ENCODE measurements at regions not wholly inside any gene's neighbourhood (a gene's known extent, or its start where the extent isn't known, plus 50 kb on each side); places are given as distances from the start of the nearest gene placed in this dataset.

- intact Hi-C loops (cut with micrococcal nuclease) = no loop called here
- Mint-ChIP-seq H3K9me3 (peaks cover 5% of the 10 kb centered on the region), H3K27me3 (no peaks in the 10 kb centered on the region), H3K4me3 (no peak overlapping the region), H3K36me3 (no peaks in the 10 kb centered on the region), H3K4me1 (ENCODE audit: low read depth) (no peaks in the 10 kb centered on the region), H3K27ac (no peak overlapping the region)
- CTCF ChIA-PET = no interaction called here
- DNase-seq = no peak
- POLR2A ChIA-PET = no interaction called here
These were observed 607.5 kb downstream of the SLC6A15 start for GRCh38 chr12:84305144-84305543.

GRCh38 chr12:84294246-84294645 is 618.4 kb downstream of the SLC6A15 start:
- ChIA-PET CTCF (no interaction called here), POLR2A (no interaction called here)
- H3K4me3 Mint-ChIP-seq = no peak overlapping the region
- H3K36me3 Mint-ChIP-seq = no peaks in the 10 kb centered on the region
- peaks cover 2% of the 10 kb centered on the region for H3K9me3 Mint-ChIP-seq
- DNase-seq = no peak
- intact Hi-C loops (cut with micrococcal nuclease) = no loop called here
- no peak overlapping the region for H3K27ac Mint-ChIP-seq
- H3K4me1 Mint-ChIP-seq (ENCODE audit: low read depth) = no peaks in the 10 kb centered on the region
- no peaks in the 10 kb centered on the region for H3K27me3 Mint-ChIP-seq

- no peaks in the 10 kb centered on the region for H3K9me3 Mint-ChIP-seq
- ChIA-PET CTCF (no interaction called here), POLR2A (no interaction called here)
- H3K27me3 Mint-ChIP-seq = no peaks in the 10 kb centered on the region
- no peaks in the 10 kb centered on the region for H3K4me1 Mint-ChIP-seq (ENCODE audit: low read depth)
- no peak overlapping the region for H3K4me3 Mint-ChIP-seq
- intact Hi-C loops (cut with micrococcal nuclease) = no loop called here
- no peak for DNase-seq
- no peak overlapping the region for H3K27ac Mint-ChIP-seq
- H3K36me3 Mint-ChIP-seq = no peaks in the 10 kb centered on the region
These were observed 622.4 kb downstream of the SLC6A15 start for GRCh38 chr12:84290168-84290567.

- H3K27ac Mint-ChIP-seq = no peak overlapping the region
- no peak overlapping the region for H3K4me3 Mint-ChIP-seq
- ChIA-PET CTCF (no interaction called here), POLR2A (no interaction called here)
- H3K9me3 Mint-ChIP-seq = no peaks in the 10 kb centered on the region
- no peaks in the 10 kb centered on the region for H3K4me1 Mint-ChIP-seq (ENCODE audit: low read depth)
- H3K36me3 Mint-ChIP-seq = no peaks in the 10 kb centered on the region
- intact Hi-C loops (cut with micrococcal nuclease) = no loop called here
- no peaks in the 10 kb centered on the region for H3K27me3 Mint-ChIP-seq
- DNase-seq = no peak
These were observed 634.6 kb downstream of the SLC6A15 start for GRCh38 chr12:84277986-84278385.

GRCh38 chr12:84276215-84276614 is 636.4 kb downstream of the SLC6A15 start:
- H3K36me3 Mint-ChIP-seq = no peaks in the 10 kb centered on the region
- H3K4me1 Mint-ChIP-seq (ENCODE audit: low read depth) = no peaks in the 10 kb centered on the region
- ChIA-PET POLR2A (no interaction called here), CTCF (no interaction called here)
- intact Hi-C loops (cut with micrococcal nuclease) = no loop called here
- no peak for DNase-seq
- H3K4me3 Mint-ChIP-seq = no peak overlapping the region
- no peaks in the 10 kb centered on the region for H3K9me3 Mint-ChIP-seq
- H3K27me3 Mint-ChIP-seq = no peaks in the 10 kb centered on the region
- no peak overlapping the region for H3K27ac Mint-ChIP-seq

- Mint-ChIP-seq H3K36me3 (no peaks in the 10 kb centered on the region), H3K27ac (no peak overlapping the region), H3K27me3 (no peaks in the 10 kb centered on the region), H3K9me3 (no peaks in the 10 kb centered on the region), H3K4me1 (ENCODE audit: low read depth) (no peaks in the 10 kb centered on the region), H3K4me3 (no peak overlapping the region)
- intact Hi-C loops (cut with micrococcal nuclease) = no loop called here
- CTCF ChIA-PET = no interaction called here
- DNase-seq = no peak
- POLR2A ChIA-PET = no interaction called here
These were observed 640.3 kb downstream of the SLC6A15 start for GRCh38 chr12:84272324-84272723.

- intact Hi-C loops (cut with micrococcal nuclease) = no loop called here
- H3K27me3 Mint-ChIP-seq = no peaks in the 10 kb centered on the region
- H3K36me3 Mint-ChIP-seq = no peaks in the 10 kb centered on the region
- ChIA-PET POLR2A (no interaction called here), CTCF (no interaction called here)
- H3K27ac Mint-ChIP-seq = no peak overlapping the region
- peaks cover 2% of the 10 kb centered on the region for H3K9me3 Mint-ChIP-seq
- no peak for DNase-seq
- H3K4me1 Mint-ChIP-seq (ENCODE audit: low read depth) = no peaks in the 10 kb centered on the region
- no peak overlapping the region for H3K4me3 Mint-ChIP-seq
These were observed 642.0 kb downstream of the SLC6A15 start for GRCh38 chr12:84270470-84271140.

GRCh38 chr12:84247931-84248330 is 664.7 kb downstream of the SLC6A15 start:
- no peak overlapping the region for H3K4me3 Mint-ChIP-seq
- H3K4me1 Mint-ChIP-seq (ENCODE audit: low read depth) = no peaks in the 10 kb centered on the region
- H3K27me3 Mint-ChIP-seq = no peaks in the 10 kb centered on the region
- H3K9me3 Mint-ChIP-seq = peaks cover 5% of the 10 kb centered on the region
- DNase-seq = no peak
- no peaks in the 10 kb centered on the region for H3K36me3 Mint-ChIP-seq
- CTCF ChIA-PET = no interaction called here
- no peak overlapping the region for H3K27ac Mint-ChIP-seq
- intact Hi-C loops (cut with micrococcal nuclease) = no loop called here
- POLR2A ChIA-PET = no interaction called here

- DNase-seq = no peak
- ChIA-PET POLR2A (no interaction called here), CTCF (no interaction called here)
- intact Hi-C loops (cut with micrococcal nuclease) = no loop called here
- Mint-ChIP-seq H3K36me3 (no peaks in the 10 kb centered on the region), H3K9me3 (peaks cover 5% of the 10 kb centered on the region), H3K27ac (no peak overlapping the region), H3K4me3 (no peak overlapping the region), H3K27me3 (no peaks in the 10 kb centered on the region), H3K4me1 (ENCODE audit: low read depth) (no peaks in the 10 kb centered on the region)
These were observed 668.9 kb downstream of the SLC6A15 start for GRCh38 chr12:84243686-84244085.

- H3K27me3 Mint-ChIP-seq = no peaks in the 10 kb centered on the region
- no peaks in the 10 kb centered on the region for H3K9me3 Mint-ChIP-seq
- no peak for DNase-seq
- ChIA-PET POLR2A (no interaction called here), CTCF (no interaction called here)
- intact Hi-C loops (cut with micrococcal nuclease) = no loop called here
- no peaks in the 10 kb centered on the region for H3K36me3 Mint-ChIP-seq
- no peaks in the 10 kb centered on the region for H3K4me1 Mint-ChIP-seq (ENCODE audit: low read depth)
- no peak overlapping the region for H3K27ac Mint-ChIP-seq
- H3K4me3 Mint-ChIP-seq = no peak overlapping the region
These were observed 689.8 kb downstream of the SLC6A15 start for GRCh38 chr12:84222841-84223240.

- Mint-ChIP-seq H3K36me3 (no peaks in the 10 kb centered on the region), H3K27me3 (no peaks in the 10 kb centered on the region), H3K27ac (no peak overlapping the region), H3K4me3 (no peak overlapping the region), H3K4me1 (ENCODE audit: low read depth) (no peaks in the 10 kb centered on the region), H3K9me3 (no peaks in the 10 kb centered on the region)
- intact Hi-C loops (cut with micrococcal nuclease) = no loop called here
- no peak for DNase-seq
- POLR2A ChIA-PET = no interaction called here
- CTCF ChIA-PET = no interaction called here
These were observed 694.2 kb downstream of the SLC6A15 start for GRCh38 chr12:84218406-84218805.

GRCh38 chr12:84201976-84202375 is 710.6 kb downstream of the SLC6A15 start:
- intact Hi-C loops (cut with micrococcal nuclease) = no loop called here
- Mint-ChIP-seq H3K36me3 (no peaks in the 10 kb centered on the region), H3K4me1 (ENCODE audit: low read depth) (no peaks in the 10 kb centered on the region), H3K9me3 (peaks cover 7% of the 10 kb centered on the region), H3K27me3 (no peaks in the 10 kb centered on the region), H3K4me3 (no peak overlapping the region), H3K27ac (no peak overlapping the region)
- CTCF ChIA-PET = no interaction called here
- POLR2A ChIA-PET = no interaction called here
- DNase-seq = no peak

GRCh38 chr12:84198294-84198946 is 714.2 kb downstream of the SLC6A15 start:
- H3K9me3 Mint-ChIP-seq = peaks cover 29% of the 10 kb centered on the region
- CTCF ChIA-PET = no interaction called here
- no peaks in the 10 kb centered on the region for H3K4me1 Mint-ChIP-seq (ENCODE audit: low read depth)
- intact Hi-C loops (cut with micrococcal nuclease) = no loop called here
- H3K4me3 Mint-ChIP-seq = no peak overlapping the region
- POLR2A ChIA-PET = no interaction called here
- H3K27me3 Mint-ChIP-seq = no peaks in the 10 kb centered on the region
- no peak for DNase-seq
- H3K36me3 Mint-ChIP-seq = no peaks in the 10 kb centered on the region
- no peak overlapping the region for H3K27ac Mint-ChIP-seq
